Fibroblast of pulmonary artery (primary cell): ENCODE measurements at regions not wholly inside any gene's neighbourhood (a gene's known extent, or its start where the extent isn't known, plus 50 kb on each side); places are given as distances from the start of the nearest gene placed in this dataset.
"Not testable (repeated sequence)": the region's sequence is repeated elsewhere in the genome, so short reads cannot be mapped to it uniquely, and the experiment has no call there.

Experiments
- DNase-seq: peaks from one replicate; pipeline ENCODE4 v3.0.0-alpha.2; 2010; ENCODE audit warnings: low read depth
- H3K4me3 ChIP-seq: replicated peaks from 2 replicates; pipeline ENCODE4 v1.5.1; 2011; ENCODE audit warnings: low read depth, mild to moderate bottlenecking, control low read depth, low read length, moderate library complexity
- TF ChIP-seq, protein P1 (sequence below): IDR thresholded peaks from 2 replicates; pipeline ENCODE4 v1.5.1; 2011; ENCODE audit warnings: mild to moderate bottlenecking, control low read depth, low read length, inconsistent platforms; ENCODE audit errors: missing control alignments

DNA sequence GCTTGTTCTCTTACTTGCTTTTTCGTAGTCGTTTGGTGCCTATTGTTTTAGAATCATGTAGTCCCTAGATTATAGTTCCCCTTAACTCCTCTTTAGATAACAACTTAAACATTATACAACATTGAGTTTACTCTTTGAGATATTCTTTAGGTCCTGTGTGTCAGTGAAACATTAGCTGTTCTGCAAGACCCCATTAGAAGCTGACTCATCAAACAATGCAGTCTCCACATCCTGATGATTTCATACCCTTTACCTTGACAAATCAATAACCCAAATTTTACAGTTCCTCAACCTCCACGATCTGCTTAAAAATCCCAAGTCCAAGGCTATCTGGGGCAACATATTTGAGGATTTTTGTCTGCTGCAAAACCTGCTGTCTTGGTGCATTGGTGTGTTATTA is 582.9 kb downstream of the NSUN3 start:
- DNase-seq: no peak
- TF ChIP-seq, protein P1, sequence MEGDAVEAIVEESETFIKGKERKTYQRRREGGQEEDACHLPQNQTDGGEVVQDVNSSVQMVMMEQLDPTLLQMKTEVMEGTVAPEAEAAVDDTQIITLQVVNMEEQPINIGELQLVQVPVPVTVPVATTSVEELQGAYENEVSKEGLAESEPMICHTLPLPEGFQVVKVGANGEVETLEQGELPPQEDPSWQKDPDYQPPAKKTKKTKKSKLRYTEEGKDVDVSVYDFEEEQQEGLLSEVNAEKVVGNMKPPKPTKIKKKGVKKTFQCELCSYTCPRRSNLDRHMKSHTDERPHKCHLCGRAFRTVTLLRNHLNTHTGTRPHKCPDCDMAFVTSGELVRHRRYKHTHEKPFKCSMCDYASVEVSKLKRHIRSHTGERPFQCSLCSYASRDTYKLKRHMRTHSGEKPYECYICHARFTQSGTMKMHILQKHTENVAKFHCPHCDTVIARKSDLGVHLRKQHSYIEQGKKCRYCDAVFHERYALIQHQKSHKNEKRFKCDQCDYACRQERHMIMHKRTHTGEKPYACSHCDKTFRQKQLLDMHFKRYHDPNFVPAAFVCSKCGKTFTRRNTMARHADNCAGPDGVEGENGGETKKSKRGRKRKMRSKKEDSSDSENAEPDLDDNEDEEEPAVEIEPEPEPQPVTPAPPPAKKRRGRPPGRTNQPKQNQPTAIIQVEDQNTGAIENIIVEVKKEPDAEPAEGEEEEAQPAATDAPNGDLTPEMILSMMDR: no peak
- no peak overlapping the region for H3K4me3 ChIP-seq

DNA sequence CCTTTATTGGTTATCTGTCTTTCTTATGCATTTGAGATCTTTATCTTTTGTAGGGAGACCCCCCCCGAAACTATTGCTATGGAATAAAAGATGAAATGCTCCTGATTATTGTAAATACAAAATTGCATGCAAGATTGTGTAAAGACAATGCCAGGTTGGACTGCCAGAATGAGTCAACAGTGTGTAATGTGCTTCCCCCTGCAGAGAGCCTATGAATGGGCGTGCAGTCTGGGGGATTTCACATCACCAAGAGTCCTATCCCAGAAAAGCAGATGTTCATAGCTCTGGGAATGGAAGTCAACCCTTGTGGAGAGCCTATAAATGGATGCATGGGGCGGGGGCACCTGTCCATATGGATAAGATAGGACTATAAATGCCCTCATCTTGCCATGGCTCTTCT is 584.3 kb downstream of the NSUN3 start:
- H3K4me3 ChIP-seq: no peak overlapping the region
- TF ChIP-seq, protein P1: no peak
- DNase-seq: peak; percentile 1

DNA sequence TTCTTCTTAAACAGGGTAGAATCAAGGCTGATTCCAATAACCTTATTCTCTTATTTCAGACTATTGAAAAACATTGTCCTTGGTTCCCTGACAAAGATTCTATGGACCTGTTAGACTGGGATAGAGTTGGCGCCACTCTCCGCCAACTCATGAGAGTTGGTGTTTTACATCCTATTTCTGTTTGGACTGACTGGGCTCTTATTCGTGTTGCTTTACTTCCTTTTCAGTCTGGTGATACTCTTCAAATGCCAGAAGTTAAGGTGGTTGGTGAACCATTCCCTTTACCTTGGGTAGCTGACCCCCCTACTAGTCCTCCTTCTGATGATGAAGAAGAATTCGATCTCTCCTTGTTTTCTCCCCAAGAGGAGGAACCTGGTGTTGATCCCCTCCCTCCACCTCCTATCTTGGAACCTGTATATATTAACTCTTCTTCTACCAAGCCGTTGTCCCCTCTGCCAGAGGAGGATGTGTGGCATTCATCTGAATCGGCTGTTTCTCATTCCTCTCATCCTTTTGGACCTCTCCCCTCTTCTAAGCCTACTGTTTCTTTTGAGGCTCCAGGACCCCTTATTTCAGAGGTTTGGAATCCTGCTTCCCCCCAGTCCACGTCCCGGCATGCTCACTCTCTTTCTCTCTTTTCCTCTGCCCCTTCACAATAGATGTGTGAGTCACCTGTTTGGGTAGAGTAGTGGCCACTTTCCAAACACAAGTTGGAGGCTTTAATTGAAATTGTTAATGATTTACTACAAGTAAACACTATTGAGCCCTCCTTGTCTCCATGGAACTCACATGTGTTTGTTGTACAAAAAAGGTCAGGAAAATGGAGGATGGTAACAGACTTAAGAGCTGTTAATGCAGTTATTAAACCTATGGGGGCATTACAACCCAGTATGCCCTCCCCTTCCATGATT is 585.7 kb downstream of the NSUN3 start:
- not testable (repeated sequence) for H3K4me3 ChIP-seq, DNase-seq

DNA sequence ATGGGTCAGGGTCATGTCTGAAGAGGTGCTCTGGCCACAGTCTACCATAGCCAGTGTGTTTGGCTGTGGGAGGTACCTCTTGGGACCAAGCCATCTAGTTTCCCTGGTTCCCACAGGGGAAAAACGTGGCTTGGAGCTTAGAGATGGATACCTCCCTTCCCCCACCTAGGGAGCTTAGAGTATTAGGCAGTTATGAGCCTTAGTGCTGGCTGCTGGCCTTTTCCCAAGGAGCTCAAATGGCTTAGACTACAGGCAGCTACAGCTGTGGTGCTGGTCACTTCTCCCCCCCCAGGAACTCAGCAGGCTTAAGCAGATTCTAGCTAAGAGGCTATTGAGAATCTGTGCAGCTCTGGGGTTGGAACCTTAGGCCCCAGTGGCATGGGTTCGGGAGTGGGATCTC is 591.2 kb downstream of the NSUN3 start:
- no peak for DNase-seq
- no peak overlapping the region for H3K4me3 ChIP-seq
- TF ChIP-seq, protein P1: no peak

DNA sequence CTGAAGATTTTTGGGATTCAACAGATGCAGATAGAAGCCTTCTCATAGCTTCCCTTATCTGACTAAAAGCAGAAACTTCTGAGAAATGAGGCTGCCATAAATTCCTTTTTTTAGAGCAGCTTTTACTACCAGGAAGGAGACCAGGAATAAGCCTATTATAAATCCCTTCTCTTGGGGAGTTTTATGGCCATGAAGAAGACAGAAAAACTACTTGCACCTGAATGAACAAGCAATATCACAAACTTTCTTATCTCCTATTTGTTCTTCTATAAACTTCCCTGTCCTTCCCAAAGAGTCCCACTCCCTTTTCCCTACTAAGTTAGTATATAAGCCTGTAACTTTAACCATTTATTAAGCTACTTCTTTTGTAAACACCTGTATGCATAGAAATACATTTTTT is 603.1 kb downstream of the NSUN3 start:
- no peak for DNase-seq
- H3K4me3 ChIP-seq: no peak overlapping the region
- TF ChIP-seq, protein P1: no peak

DNA sequence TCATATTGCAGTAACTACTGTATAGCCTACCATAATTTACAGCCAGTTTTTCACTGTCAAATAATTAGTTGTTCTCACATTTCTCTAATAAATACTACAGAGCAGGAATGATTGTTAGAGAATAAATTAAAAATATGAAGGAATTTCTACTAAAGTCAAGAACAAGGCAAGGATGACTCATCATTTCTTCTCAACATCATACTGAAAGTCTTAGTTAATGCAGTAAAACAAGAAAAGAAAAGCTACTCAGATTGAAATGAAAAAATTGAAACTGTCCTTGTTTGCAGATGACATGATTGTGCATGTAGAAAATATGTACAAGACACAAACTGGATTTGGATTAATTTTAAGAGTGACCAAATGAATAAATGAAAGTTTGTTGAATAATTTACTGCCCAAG is 608.2 kb downstream of the NSUN3 start:
- TF ChIP-seq, protein P1: no peak
- DNase-seq: no peak
- H3K4me3 ChIP-seq: no peak overlapping the region

DNA sequence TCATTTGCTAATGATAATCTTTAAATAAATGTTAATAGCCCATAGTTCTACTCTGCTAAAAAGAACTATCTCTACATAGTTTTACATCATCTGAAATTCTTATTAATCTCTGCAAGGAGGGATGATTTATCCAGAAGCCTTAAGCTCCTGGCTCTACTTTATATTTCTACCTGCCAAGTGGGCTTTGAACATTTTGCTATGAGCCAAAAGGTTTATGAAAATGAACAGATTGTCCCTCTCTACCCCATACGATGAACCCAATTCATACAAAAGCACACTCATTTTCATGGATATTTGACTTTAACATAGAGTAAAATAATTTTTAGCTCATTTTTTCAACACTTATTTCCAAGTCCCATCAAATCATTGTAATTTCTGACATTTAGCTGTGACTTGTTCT is 611.0 kb downstream of the NSUN3 start:
- TF ChIP-seq, protein P1: no peak

More for the DNA sequence above, 611.0 kb downstream of the NSUN3 start:
- DNase-seq: no peak
- H3K4me3 ChIP-seq: no peak overlapping the region
